SU-DHL-6 (cell line): ENCODE measurements at regions not wholly inside any gene's neighbourhood (a gene's known extent, or its start where the extent isn't known, plus 50 kb on each side); places are given as distances from the start of the nearest gene placed in this dataset.

Experiments used
- H2AFZ ChIP-seq: fragments of 200-600 bp; sonication (generic); 2 replicates; pipeline ENCODE4 v1.6.1; 2014; ENCODE audit warnings: low read depth, mild to moderate bottlenecking, moderate library complexity, mixed read lengths, antibody characterized with exemption, low read length; ENCODE audit not compliant: severe bottlenecking
- H3F3A ChIP-seq: fragments of 200-600 bp; shearing (Covaris generic); 2 replicates; pipeline ENCODE4 v1.6.0; 2016; ENCODE audit warnings: antibody characterized with exemption, mild to moderate bottlenecking; ENCODE audit not compliant: insufficient read depth
- H3K27ac ChIP-seq: fragments of 200-600 bp; sonication (generic); 2 replicates; pipeline ENCODE4 v1.5.1; 2016; ENCODE audit warnings: low read depth, mild to moderate bottlenecking, low read length, moderate library complexity, mixed read lengths
- H3K27me3 ChIP-seq: fragments of 200-600 bp; sonication (generic), shearing (Covaris generic); 2 replicates; pipeline ENCODE4 v1.6.0; 2014; ENCODE audit warnings: mild to moderate bottlenecking, low read length
- H3K36me3 ChIP-seq: fragments of 200-600 bp; sonication (generic); 2 replicates; pipeline ENCODE4 v1.6.1; 2014; ENCODE audit warnings: mild to moderate bottlenecking, low read length, mixed read lengths
- H3K4me2 ChIP-seq: fragments of 300-600, 200-600 bp; shearing (Covaris generic), sonication (generic); 2 replicates; pipeline ENCODE4 v1.6.0; 2014; ENCODE audit warnings: low read length, low read depth, mild to moderate bottlenecking; ENCODE audit not compliant: poor library complexity, severe bottlenecking
- H3K4me3 ChIP-seq: fragments of 200-600 bp; sonication (generic); 2 replicates; pipeline ENCODE4 v1.5.1; 2014; ENCODE audit warnings: antibody characterized with exemption, low read length, mild to moderate bottlenecking, mixed read lengths; ENCODE audit not compliant: insufficient read depth, poor library complexity, severe bottlenecking
- H3K79me2 ChIP-seq: fragments of 200-600 bp; sonication (generic); 2 replicates; pipeline ENCODE4 v1.6.1; 2014; ENCODE audit warnings: mild to moderate bottlenecking, low read length, moderate library complexity; ENCODE audit not compliant: insufficient read depth
- H3K9ac ChIP-seq: fragments of 200-600 bp; sonication (generic); 2 replicates; pipeline ENCODE4 v1.7.0; 2014; ENCODE audit warnings: mild to moderate bottlenecking, low read length
- H3K9me2 ChIP-seq: fragments of 200-600 bp; sonication (generic); replicated peaks from 2 replicates; pipeline ENCODE4 v1.6.1; 2014; ENCODE audit warnings: low read length; ENCODE audit not compliant: insufficient read depth
- H3K9me3 ChIP-seq: fragments of 200-600 bp; sonication (generic); 2 replicates; pipeline ENCODE4 v1.6.1; 2014; ENCODE audit warnings: low read length, mixed read lengths; ENCODE audit not compliant: insufficient read depth
- H4K20me1 ChIP-seq: fragments of 200-600 bp; sonication (generic); 2 replicates; pipeline ENCODE4 v1.6.1; 2014; ENCODE audit warnings: low read depth, mild to moderate bottlenecking, antibody characterized with exemption, low read length, moderate library complexity, mixed read lengths
- CTCF ChIP-seq: fragments of 200-600 bp; sonication (generic); IDR thresholded peaks from one replicate; pipeline ENCODE4 v1.5.1; 2017; ENCODE audit warnings: antibody characterized with exemption, mild to moderate bottlenecking, low read length, moderate library complexity; ENCODE audit not compliant: insufficient read depth, poor library complexity, severe bottlenecking
- EZH2phosphoT487 ChIP-seq: fragments of 200-600 bp; sonication (generic), shearing (Covaris generic); conservative IDR thresholded peaks from 2 replicates; pipeline ENCODE4 v1.6.1; 2018; ENCODE audit warnings: mild to moderate bottlenecking, antibody characterized with exemption, low read length, moderate library complexity, mixed read lengths

GRCh38 chr10:47118326-47118725, 181.7 kb upstream of the GDF10 start:
- H3F3A ChIP-seq, result no peaks in the 10 kb centered on the region
- peaks cover 3% of the 10 kb centered on the region; the same call in 1 of the 2 replicates for H3K27me3 ChIP-seq
- no peak overlapping the region for H3K9ac ChIP-seq
- H3K79me2 ChIP-seq, result no peaks in the 10 kb centered on the region
- TF ChIP-seq CTCF (no peak), EZH2phosphoT487 (no peak)
- no peaks in the 10 kb centered on the region for H3K9me2 ChIP-seq
- H3K9me3 ChIP-seq, result no peaks in the 10 kb centered on the region
- no peak overlapping the region for H2AFZ ChIP-seq
- H3K27ac ChIP-seq, result no peak overlapping the region
- H3K4me3 ChIP-seq, result no peak overlapping the region
- no peaks in the 10 kb centered on the region for H4K20me1 ChIP-seq
- no peak overlapping the region for H3K4me2 ChIP-seq
- no peaks in the 10 kb centered on the region for H3K36me3 ChIP-seq

- Histone ChIP-seq H3F3A (no peaks in the 10 kb centered on the region), H3K9ac (no peak overlapping the region), H3K27me3 (peaks cover 3% of the 10 kb centered on the region; the same call in 1 of the 2 replicates), H3K79me2 (no peaks in the 10 kb centered on the region), H3K9me2 (no peaks in the 10 kb centered on the region), H3K9me3 (no peaks in the 10 kb centered on the region), H2AFZ (no peak overlapping the region), H3K4me2 (no peak overlapping the region), H3K27ac (no peak overlapping the region), H4K20me1 (no peaks in the 10 kb centered on the region), H3K36me3 (no peaks in the 10 kb centered on the region), H3K4me3 (no peak overlapping the region)
- TF ChIP-seq CTCF (no peak), EZH2phosphoT487 (no peak)
Measured at GRCh38 chr10:47121336-47121735, 178.7 kb upstream of the GDF10 start.

- H2AFZ ChIP-seq, result no peak overlapping the region
- TF ChIP-seq EZH2phosphoT487, result no peak
- no peak for TF ChIP-seq CTCF
- H3K4me3 ChIP-seq, result no peak overlapping the region
- no peaks in the 10 kb centered on the region for H3K36me3 ChIP-seq
- no peaks in the 10 kb centered on the region for H3K27me3 ChIP-seq
- no peak overlapping the region for H3K9ac ChIP-seq
- no peaks in the 10 kb centered on the region for H3F3A ChIP-seq
- no peak overlapping the region for H3K27ac ChIP-seq
- H3K79me2 ChIP-seq, result no peaks in the 10 kb centered on the region
- H3K4me2 ChIP-seq, result no peak overlapping the region
- H3K9me3 ChIP-seq, result no peaks in the 10 kb centered on the region
- H4K20me1 ChIP-seq, result no peaks in the 10 kb centered on the region
- H3K9me2 ChIP-seq, result no peaks in the 10 kb centered on the region
Measured at GRCh38 chr10:47123716-47124288, 176.2 kb upstream of the GDF10 start.
